ENCODE measurements at regions not wholly inside any gene's neighbourhood (a gene's known extent, or its start where the extent isn't known, plus 50 kb on each side); places are given as distances from the start of the nearest gene placed in this dataset.
"Not testable (repeated sequence)": the region's sequence is repeated elsewhere in the genome, so short reads cannot be mapped to it uniquely, and the experiment has no call there.

GRCh38 chr15:21018176-21018575 is 152.1 kb upstream of the POTEB2 start:
- DNase-seq, result not testable (repeated sequence)

GRCh38 chr15:21017326-21017725 is 151.2 kb upstream of the POTEB2 start:
- DNase-seq, result not testable (repeated sequence)

GRCh38 chr15:21016589-21016988 is 150.5 kb upstream of the POTEB2 start:
- DNase-seq, result not testable (repeated sequence)

GRCh38 chr15:21015171-21015570 is 149.1 kb upstream of the POTEB2 start:
- not testable (repeated sequence) for DNase-seq

GRCh38 chr15:21013308-21013707 is 147.2 kb upstream of the POTEB2 start:
- DNase-seq, result not testable (repeated sequence)

GRCh38 chr15:21009651-21010050 is 143.5 kb upstream of the POTEB2 start:
- not testable (repeated sequence) for DNase-seq

- not testable (repeated sequence) for DNase-seq
These were observed 137.3 kb upstream of the POTEB2 start for GRCh38 chr15:21003459-21003858.

GRCh38 chr15:21001950-21002349 is 135.8 kb upstream of the POTEB2 start:
- not testable (repeated sequence) for DNase-seq

- not testable (repeated sequence) for DNase-seq
These were observed 125.6 kb upstream of the POTEB2 start for GRCh38 chr15:20991691-20992090.

GRCh38 chr15:20991253-20991652 is 125.1 kb upstream of the POTEB2 start:
- DNase-seq, result not testable (repeated sequence)

GRCh38 chr15:20986775-20987174 is 120.7 kb upstream of the POTEB2 start:
- not testable (repeated sequence) for DNase-seq

GRCh38 chr15:20978057-20978456 is 111.9 kb upstream of the POTEB2 start:
- DNase-seq, result not testable (repeated sequence)

GRCh38 chr15:20972762-20973161 is 106.6 kb upstream of the POTEB2 start:
- DNase-seq, result not testable (repeated sequence)

- DNase-seq, result not testable (repeated sequence)
These were observed 93.2 kb upstream of the POTEB2 start for GRCh38 chr15:20959299-20959698.

- DNase-seq, result not testable (repeated sequence)
These were observed 63.2 kb upstream of the POTEB2 start for GRCh38 chr15:20929322-20929721.
